ENCODE measurements at regions not wholly inside any gene's neighbourhood (a gene's known extent, or its start where the extent isn't known, plus 50 kb on each side); places are given as distances from the start of the nearest gene placed in this dataset.

DNA sequence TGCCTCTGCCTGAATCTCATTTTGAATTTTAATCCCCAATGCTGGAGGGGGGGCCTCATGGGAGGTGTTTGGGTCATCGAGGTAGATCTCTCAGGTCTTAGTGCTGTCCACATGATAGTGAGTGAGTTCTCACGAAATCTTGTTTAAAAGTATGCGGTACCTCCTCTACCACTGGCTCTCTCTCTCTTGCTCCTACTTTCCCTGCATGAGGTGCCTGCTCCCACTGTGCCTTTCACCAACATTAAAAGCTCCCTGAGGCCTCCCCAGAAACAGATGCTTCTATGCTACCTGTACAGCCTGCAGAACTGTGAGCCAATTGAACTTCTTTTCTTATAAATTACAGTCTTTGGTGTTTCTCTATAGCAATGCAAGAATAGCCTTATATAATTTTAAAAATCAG is 560.7 kb upstream of the CPEB2 start (continued):
- TF ChIP-seq, protein P1, sequence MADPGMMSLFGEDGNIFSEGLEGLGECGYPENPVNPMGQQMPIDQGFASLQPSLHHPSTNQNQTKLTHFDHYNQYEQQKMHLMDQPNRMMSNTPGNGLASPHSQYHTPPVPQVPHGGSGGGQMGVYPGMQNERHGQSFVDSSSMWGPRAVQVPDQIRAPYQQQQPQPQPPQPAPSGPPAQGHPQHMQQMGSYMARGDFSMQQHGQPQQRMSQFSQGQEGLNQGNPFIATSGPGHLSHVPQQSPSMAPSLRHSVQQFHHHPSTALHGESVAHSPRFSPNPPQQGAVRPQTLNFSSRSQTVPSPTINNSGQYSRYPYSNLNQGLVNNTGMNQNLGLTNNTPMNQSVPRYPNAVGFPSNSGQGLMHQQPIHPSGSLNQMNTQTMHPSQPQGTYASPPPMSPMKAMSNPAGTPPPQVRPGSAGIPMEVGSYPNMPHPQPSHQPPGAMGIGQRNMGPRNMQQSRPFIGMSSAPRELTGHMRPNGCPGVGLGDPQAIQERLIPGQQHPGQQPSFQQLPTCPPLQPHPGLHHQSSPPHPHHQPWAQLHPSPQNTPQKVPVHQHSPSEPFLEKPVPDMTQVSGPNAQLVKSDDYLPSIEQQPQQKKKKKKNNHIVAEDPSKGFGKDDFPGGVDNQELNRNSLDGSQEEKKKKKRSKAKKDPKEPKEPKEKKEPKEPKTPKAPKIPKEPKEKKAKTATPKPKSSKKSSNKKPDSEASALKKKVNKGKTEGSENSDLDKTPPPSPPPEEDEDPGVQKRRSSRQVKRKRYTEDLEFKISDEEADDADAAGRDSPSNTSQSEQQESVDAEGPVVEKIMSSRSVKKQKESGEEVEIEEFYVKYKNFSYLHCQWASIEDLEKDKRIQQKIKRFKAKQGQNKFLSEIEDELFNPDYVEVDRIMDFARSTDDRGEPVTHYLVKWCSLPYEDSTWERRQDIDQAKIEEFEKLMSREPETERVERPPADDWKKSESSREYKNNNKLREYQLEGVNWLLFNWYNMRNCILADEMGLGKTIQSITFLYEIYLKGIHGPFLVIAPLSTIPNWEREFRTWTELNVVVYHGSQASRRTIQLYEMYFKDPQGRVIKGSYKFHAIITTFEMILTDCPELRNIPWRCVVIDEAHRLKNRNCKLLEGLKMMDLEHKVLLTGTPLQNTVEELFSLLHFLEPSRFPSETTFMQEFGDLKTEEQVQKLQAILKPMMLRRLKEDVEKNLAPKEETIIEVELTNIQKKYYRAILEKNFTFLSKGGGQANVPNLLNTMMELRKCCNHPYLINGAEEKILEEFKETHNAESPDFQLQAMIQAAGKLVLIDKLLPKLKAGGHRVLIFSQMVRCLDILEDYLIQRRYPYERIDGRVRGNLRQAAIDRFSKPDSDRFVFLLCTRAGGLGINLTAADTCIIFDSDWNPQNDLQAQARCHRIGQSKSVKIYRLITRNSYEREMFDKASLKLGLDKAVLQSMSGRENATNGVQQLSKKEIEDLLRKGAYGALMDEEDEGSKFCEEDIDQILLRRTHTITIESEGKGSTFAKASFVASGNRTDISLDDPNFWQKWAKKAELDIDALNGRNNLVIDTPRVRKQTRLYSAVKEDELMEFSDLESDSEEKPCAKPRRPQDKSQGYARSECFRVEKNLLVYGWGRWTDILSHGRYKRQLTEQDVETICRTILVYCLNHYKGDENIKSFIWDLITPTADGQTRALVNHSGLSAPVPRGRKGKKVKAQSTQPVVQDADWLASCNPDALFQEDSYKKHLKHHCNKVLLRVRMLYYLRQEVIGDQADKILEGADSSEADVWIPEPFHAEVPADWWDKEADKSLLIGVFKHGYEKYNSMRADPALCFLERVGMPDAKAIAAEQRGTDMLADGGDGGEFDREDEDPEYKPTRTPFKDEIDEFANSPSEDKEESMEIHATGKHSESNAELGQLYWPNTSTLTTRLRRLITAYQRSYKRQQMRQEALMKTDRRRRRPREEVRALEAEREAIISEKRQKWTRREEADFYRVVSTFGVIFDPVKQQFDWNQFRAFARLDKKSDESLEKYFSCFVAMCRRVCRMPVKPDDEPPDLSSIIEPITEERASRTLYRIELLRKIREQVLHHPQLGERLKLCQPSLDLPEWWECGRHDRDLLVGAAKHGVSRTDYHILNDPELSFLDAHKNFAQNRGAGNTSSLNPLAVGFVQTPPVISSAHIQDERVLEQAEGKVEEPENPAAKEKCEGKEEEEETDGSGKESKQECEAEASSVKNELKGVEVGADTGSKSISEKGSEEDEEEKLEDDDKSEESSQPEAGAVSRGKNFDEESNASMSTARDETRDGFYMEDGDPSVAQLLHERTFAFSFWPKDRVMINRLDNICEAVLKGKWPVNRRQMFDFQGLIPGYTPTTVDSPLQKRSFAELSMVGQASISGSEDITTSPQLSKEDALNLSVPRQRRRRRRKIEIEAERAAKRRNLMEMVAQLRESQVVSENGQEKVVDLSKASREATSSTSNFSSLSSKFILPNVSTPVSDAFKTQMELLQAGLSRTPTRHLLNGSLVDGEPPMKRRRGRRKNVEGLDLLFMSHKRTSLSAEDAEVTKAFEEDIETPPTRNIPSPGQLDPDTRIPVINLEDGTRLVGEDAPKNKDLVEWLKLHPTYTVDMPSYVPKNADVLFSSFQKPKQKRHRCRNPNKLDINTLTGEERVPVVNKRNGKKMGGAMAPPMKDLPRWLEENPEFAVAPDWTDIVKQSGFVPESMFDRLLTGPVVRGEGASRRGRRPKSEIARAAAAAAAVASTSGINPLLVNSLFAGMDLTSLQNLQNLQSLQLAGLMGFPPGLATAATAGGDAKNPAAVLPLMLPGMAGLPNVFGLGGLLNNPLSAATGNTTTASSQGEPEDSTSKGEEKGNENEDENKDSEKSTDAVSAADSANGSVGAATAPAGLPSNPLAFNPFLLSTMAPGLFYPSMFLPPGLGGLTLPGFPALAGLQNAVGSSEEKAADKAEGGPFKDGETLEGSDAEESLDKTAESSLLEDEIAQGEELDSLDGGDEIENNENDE (IDR thresholded peaks at IDR 0.05; ENCODE audit: insufficient replicate concordance, low read length): no peak
- no peak for TF ChIP-seq SIX5 (IDR thresholded peaks at IDR 0.05; ENCODE audit: low read depth, low read length)
- TF ChIP-seq, protein P2, sequence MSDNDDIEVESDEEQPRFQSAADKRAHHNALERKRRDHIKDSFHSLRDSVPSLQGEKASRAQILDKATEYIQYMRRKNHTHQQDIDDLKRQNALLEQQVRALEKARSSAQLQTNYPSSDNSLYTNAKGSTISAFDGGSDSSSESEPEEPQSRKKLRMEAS (IDR thresholded peaks at IDR 0.05): no peak
- TF ChIP-seq TAF1 (IDR thresholded peaks at IDR 0.05; ENCODE audit: low read depth, low read length): no peak
- no peak for TF ChIP-seq HDAC2 (IDR thresholded peaks at IDR 0.05; ENCODE audit: borderline replicate concordance in 1 of 2, low read depth in 2 of 2, low read length in 2 of 2)
- no peak for TF ChIP-seq ASH2L (IDR thresholded peaks at IDR 0.05; ENCODE audit: low read length)
- TF ChIP-seq CTBP2 (IDR thresholded peaks at IDR 0.05; ENCODE audit: borderline replicate concordance, insufficient read depth, insufficient read length, low read length): no peak
- no peak for TF ChIP-seq TEAD4 (IDR thresholded peaks at IDR 0.05; ENCODE audit: low read depth, low read length)
- TF ChIP-seq POLR2AphosphoS5 (IDR thresholded peaks at IDR 0.05; ENCODE audit: low read depth, low read length): no peak

All from H1 (cell line).